ENCODE measurements at regions not wholly inside any gene's neighbourhood (a gene's known extent, or its start where the extent isn't known, plus 50 kb on each side); places are given as distances from the start of the nearest gene placed in this dataset.

GRCh38 chr1:61560385-61560784, 164.6 kb downstream of the TM2D1 start:
- no peak overlapping the region for H3K4me2 ChIP-seq (replicated peaks; ENCODE audit: low read depth, low read length, poor library complexity, severe bottlenecking)
- no peak overlapping the region for H3K4me3 Mint-ChIP-seq
- peaks cover 1 to 5% (median 3%) of the 10 kb centered on the region in 3 donors for H3K9me3 ChIP-seq (ENCODE audit: control extremely low read depth in 1 of 3, control insufficient read depth in 2 of 3, insufficient read depth in 1 of 3, low read length in 2 of 3)
- no peak overlapping the region for H3K9ac ChIP-seq (ENCODE audit: low read length)
- peaks cover 0 to 6% (median under 1%) of the 10 kb centered on the region in 4 experiments for H3K27me3 ChIP-seq (replicated peaks in 1 of 4; ENCODE audit: control extremely low read depth in 1 of 4, control insufficient read depth in 3 of 4, insufficient read depth in 4 of 4, low read length in 3 of 4)
- peaks cover 4% of the 10 kb centered on the region for H3K27me3 Mint-ChIP-seq
- no peak overlapping the region for H2AFZ ChIP-seq (ENCODE audit: insufficient read depth, low read depth, low read length, poor library complexity, severe bottlenecking)
- H3K4me3 ChIP-seq (ENCODE audit: control extremely low read depth in 1 of 5, extremely low read depth in 1 of 5, insufficient read depth in 1 of 5, low read depth in 2 of 5, low read length in 4 of 5): no peak overlapping the region
- no peaks in the 10 kb centered on the region for H4K20me1 ChIP-seq (ENCODE audit: control insufficient read depth, insufficient read depth, low read length, poor library complexity, severe bottlenecking)
- no peaks in the 10 kb centered on the region for H3K36me3 ChIP-seq (replicated peaks in 1 of 2; ENCODE audit: control extremely low read depth in 1 of 2, control insufficient read depth in 1 of 2, extremely low read depth in 1 of 2, insufficient read depth in 2 of 2, low read length in 1 of 2)
- TF ChIP-seq CTCF (IDR thresholded peaks at IDR 0.05) (no peak), EZH2 (IDR thresholded peaks at IDR 0.05; ENCODE audit: borderline replicate concordance, insufficient read depth, low read depth, low read length, poor library complexity, severe bottlenecking) (no peak)
- H3K27ac ChIP-seq (ENCODE audit: low read length in 2 of 2): no peak overlapping the region
- ChIA-PET CTCF (no interaction called here), POLR2A (no interaction called here)
- intact Hi-C loops (cut with micrococcal nuclease): no loop called here
- no peaks in the 10 kb centered on the region for H3K79me2 ChIP-seq (ENCODE audit: control insufficient read depth, insufficient read depth, low read length)
- no peak for DNase-seq
- H3K9me3 Mint-ChIP-seq (ENCODE audit: insufficient read depth): peaks cover 9% of the 10 kb centered on the region
- no peaks in the 10 kb centered on the region for H3K4me1 ChIP-seq (ENCODE audit: control insufficient read depth in 2 of 2, insufficient read depth in 2 of 2, low read length in 2 of 2)
- WGBS (ENCODE audit: insufficient coverage): no CpG with 5 or more reads among the region's 2 CpGs
- H3K4me1 Mint-ChIP-seq: no peaks in the 10 kb centered on the region
- no peak overlapping the region for H3K27ac Mint-ChIP-seq
- no peak for ATAC-seq (ENCODE audit: low read depth)

GRCh38 chr1:61556631-61557030, 168.3 kb downstream of the TM2D1 start:
- 60% methylated on average over 1 of the region's 3 CpGs for WGBS (ENCODE audit: insufficient coverage)
- Mint-ChIP-seq H3K27ac (no peak overlapping the region), H3K4me1 (no peaks in the 10 kb centered on the region), H3K27me3 (peaks cover 19% of the 10 kb centered on the region), H3K4me3 (no peak overlapping the region), H3K9me3 (ENCODE audit: insufficient read depth) (peaks cover 4% of the 10 kb centered on the region)
- Histone ChIP-seq H3K9me3 (ENCODE audit: control extremely low read depth in 1 of 3, control insufficient read depth in 2 of 3, insufficient read depth in 1 of 3, low read length in 2 of 3) (peaks cover 0 to 5% (median 0%) of the 10 kb centered on the region in 3 donors), H2AFZ (ENCODE audit: insufficient read depth, low read depth, low read length, poor library complexity, severe bottlenecking) (no peak overlapping the region), H3K4me2 (replicated peaks; ENCODE audit: low read depth, low read length, poor library complexity, severe bottlenecking) (no peak overlapping the region), H3K27ac (ENCODE audit: low read length in 2 of 2) (no peak overlapping the region), H3K79me2 (ENCODE audit: control insufficient read depth, insufficient read depth, low read length) (no peaks in the 10 kb centered on the region), H3K9ac (ENCODE audit: low read length) (no peak overlapping the region), H4K20me1 (ENCODE audit: control insufficient read depth, insufficient read depth, low read length, poor library complexity, severe bottlenecking) (no peaks in the 10 kb centered on the region), H3K4me3 (ENCODE audit: control extremely low read depth in 1 of 5, extremely low read depth in 1 of 5, insufficient read depth in 1 of 5, low read depth in 2 of 5, low read length in 4 of 5) (no peak overlapping the region), H3K36me3 (replicated peaks in 1 of 2; ENCODE audit: control extremely low read depth in 1 of 2, control insufficient read depth in 1 of 2, extremely low read depth in 1 of 2, insufficient read depth in 2 of 2, low read length in 1 of 2) (no peaks in the 10 kb centered on the region), H3K27me3 (replicated peaks in 1 of 4; ENCODE audit: control extremely low read depth in 1 of 4, control insufficient read depth in 3 of 4, insufficient read depth in 4 of 4, low read length in 3 of 4) (peaks cover 0 to 6% (median under 1%) of the 10 kb centered on the region in 4 experiments), H3K4me1 (ENCODE audit: control insufficient read depth in 2 of 2, insufficient read depth in 2 of 2, low read length in 2 of 2) (no peaks in the 10 kb centered on the region)
- ChIA-PET POLR2A (no interaction called here), CTCF (no interaction called here)
- intact Hi-C loops (cut with micrococcal nuclease): no loop called here
- DNase-seq: no peak
- TF ChIP-seq CTCF (IDR thresholded peaks at IDR 0.05): no peak
- TF ChIP-seq EZH2 (IDR thresholded peaks at IDR 0.05; ENCODE audit: borderline replicate concordance, insufficient read depth, low read depth, low read length, poor library complexity, severe bottlenecking): no peak
- ATAC-seq (ENCODE audit: low read depth): no peak

Data from B cell (primary cell).